ENCODE measurements at regions not wholly inside any gene's neighbourhood (a gene's known extent, or its start where the extent isn't known, plus 50 kb on each side); places are given as distances from the start of the nearest gene placed in this dataset.
"Not testable (repeated sequence)": the region's sequence is repeated elsewhere in the genome, so short reads cannot be mapped to it uniquely, and the experiment has no call there.

DNA sequence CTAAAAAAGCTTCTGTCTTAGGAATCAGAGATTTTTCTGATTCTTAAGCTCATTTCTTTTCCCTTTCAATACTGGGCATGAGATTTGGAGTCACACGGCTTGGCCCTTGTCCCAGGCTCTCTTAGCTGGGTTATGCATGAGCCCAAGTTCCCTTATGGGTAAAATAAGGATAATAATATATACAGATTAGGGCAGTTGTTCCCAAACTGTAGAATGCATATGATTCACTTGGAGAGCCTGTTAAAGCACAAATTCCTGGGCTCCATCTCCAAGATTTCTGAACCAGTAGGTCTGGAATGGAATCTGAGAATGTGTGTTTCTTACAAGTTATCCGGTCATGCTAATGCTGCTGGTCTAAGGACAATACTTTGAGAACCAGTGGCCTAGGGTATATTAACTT is 154.0 kb downstream of the REEP3 start:
- FAIRE-seq = no peak

DNA sequence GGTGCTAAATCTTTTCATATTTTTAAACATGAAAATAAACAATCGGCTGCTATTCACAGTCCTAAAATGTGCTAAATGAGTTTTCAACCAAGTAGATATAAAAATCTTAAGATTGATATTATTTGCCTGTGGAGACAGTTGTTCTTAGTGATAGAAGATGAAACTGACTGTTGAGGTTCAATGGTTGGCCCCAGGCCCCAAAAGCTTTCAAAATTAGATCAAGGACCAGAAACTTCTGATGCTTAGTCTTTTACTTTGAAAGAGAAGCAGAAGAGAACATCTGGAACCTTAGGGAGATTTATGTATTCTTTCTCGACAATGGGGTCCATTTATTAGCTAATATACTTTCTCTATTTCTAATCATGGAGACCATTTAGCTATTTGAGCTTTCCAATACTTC is 155.8 kb downstream of the REEP3 start:
- FAIRE-seq = no peak

DNA sequence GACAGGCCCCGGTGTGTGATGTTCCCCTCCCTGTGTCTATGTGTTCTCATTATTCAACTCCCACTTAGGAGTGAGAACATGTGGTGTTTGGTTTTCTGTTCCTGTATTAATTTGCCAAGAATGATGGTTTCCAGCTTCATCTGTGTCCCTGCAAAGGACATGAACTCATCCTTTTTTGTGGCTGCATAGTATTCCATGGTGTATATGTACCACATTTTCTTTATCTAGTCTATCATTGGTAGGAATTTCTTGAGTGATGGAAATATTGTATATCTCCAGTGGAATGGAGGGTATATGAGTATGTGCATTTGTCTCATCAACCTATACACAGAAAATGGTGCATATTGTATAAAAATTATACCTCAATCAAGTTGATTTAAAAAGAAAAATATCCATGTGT is 159.3 kb downstream of the REEP3 start:
- FAIRE-seq = not testable (repeated sequence)

DNA sequence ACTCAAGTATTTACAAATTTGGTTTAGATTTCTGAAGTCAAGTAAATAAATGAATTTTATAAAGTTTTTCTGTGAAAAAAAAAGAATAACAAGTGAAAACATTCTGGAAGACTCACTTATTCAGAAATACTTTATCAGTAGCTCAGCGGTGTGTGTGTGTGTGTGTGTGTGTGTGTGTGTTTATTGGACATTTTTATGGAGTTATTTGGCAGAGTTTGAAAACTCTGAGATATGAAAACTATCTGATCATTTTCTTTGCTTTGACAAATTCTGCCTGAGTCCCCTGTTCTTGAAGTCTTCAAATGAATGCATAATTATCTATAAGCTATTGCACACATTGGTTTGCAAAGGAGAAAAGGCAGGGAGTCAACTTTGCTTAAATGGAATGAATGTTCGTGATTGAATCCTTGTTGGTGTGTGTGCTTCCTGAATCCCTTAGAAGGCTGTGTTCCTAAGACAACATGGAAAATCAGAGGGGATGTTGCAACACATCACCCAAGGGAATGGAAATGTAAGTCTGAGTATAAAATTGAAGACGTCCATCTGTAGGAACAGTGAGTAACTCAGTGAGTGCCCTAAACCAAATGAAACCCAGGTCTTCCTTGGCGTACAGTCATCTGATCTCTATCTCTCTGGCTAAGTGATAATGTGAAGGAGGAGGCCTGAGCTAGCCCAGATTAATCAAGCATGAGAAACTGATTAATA is 160.9 kb downstream of the REEP3 start:
- FAIRE-seq = no peak

DNA sequence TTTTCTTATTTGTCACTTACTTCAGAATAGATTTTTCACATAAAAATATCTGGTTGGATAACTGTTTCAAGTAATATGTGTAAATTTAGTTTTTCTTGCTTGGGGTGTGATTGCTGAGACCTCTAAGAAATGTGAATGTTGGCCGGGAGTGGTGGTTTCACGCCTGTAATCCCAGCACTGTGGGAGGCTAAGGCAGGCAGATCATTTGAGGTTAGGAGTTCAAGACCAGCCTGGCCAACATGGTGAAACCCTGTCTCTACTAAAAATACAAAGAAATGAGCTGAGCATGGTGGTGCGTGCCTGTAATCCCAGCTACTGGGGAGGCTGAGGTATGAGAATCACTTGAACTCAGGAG is 161.5 kb downstream of the REEP3 start:
- FAIRE-seq = not testable (repeated sequence)

DNA sequence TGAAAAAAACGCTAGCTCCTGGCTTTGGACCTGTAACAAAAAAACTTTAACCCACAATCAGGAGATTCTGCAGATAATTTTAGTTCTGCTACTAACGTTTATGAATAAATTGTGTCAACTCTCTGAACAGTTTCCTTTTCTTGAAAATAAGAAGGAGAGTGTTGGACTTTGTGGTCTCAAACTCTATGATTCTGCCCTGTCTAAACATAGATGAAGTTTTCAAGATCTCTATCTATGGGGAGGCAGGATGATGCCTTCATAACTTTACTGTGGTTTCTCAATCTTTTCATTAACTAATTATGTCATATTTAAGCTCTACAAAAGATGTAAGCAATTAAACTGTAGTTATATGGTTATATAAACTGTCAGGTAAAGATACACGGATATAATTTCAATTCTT is 162.0 kb downstream of the REEP3 start:
- FAIRE-seq = no peak

DNA sequence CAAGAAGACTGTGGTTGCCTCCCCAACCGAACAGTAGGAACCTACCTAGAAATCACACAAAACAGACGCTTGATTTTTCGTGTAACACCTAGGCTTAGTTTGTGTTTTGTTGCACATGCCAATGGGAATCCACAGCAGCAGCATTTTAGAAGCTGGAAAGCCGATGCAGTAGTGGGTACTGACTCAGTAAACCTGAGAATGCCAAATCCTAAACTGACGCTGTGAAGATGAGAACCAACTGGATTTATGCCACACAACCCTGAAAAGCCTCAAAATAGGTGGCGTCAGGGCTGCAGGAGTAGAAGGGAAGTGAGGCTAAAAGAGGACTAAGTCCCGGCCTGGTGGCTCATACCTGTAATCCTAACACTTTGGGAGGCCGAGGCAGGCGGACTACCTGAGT is 162.5 kb downstream of the REEP3 start:
- no peak for FAIRE-seq

DNA sequence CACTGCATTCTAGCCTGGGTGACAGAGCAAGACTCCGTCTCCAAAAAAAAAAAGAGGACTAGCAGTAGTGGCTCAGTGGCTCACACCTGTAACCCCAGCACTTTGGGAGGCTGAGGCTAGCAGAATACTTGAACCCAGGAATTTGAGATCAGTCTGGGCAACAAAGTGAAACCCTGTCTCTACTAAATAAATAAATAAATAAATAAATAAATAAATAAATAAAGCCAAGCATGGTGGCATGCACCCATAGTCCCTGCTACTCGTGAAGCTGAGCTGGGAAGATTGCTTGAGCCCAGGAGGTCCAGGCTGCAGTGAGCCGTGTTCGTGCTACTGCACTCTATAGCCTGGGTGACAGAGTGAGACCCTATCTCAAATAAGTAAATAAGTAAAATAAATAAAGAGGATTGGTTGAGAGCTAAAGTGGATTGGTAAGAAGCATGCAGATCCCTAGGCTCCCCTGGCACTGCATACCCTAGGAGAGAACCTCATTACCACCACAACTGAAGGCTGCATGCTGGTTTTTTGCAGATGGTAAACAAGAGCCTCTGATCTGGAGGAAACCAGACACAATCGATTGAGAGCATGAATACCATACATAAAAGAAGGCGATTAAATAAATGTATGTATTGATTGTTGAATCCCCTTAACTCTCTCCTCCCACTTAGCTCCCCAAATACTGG is 163.2 kb downstream of the REEP3 start:
- FAIRE-seq = no peak

DNA sequence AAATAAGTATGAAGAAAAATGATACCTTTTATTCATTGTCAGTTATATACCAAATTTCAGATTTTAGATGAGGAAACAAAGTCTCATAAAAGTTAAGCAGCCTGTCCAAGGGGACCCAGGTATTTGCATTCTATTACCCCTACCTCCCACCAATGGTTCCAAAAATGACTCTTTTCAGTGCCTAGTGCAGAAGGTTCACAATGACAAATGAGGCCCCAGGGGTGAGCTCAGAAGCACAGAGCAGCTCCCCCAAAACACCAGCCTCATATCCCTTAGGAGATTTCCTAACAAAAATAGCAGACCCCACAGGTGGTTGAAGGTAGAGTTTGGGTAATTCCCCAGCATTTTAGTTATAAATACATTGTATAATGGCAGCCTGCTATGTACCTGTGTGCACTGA is 168.6 kb downstream of the REEP3 start:
- FAIRE-seq = no peak

DNA sequence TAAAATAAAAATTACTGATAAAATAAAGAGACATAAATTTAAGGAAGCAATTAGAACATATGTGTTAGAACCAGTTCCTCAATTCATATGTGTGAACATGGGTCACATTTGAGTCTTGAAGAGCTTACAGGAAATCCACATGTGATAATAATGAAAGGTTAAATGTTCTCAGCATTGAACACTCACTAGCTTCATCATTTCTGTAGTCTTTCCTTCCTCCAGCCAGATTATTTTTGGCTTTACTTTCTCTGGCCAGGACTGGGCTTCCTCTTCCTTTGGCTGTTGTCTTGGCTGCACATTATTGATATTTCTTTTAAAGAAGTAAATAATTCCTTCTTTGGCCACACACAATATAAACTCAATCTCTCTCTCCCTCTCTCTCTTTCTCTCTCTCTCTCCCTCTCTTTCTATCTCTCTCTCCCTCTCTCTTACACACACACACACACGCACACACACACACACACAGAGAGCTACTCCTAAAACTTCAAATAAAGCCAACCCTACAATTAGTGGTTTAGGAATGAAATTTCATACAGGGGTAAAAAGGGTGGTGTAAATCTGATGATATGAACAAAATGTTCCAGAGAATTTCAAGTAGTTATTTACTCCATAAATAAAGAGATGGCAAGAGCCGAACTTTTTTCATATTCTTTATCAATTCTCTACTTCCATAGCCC is 171.2 kb downstream of the REEP3 start:
- no peak for FAIRE-seq

DNA sequence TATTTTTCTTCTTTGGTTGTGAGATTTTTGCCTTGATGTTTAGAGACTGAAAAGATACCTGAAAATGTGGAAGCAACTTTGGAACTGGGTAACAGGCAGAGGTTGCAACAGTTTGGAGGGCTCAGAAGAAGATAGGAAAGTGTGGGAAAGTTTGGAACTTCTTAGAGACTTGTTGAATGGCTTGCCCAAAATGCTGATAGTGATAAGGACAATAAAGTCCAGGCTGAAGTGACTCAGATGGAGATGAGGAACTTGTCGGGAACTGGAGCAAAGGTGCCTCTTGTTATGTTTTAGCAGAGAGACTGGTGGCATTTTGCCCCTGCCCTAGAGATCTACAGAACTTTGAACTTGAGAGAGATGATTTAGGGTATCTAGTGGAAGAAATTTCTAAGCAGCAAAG is 171.8 kb downstream of the REEP3 start:
- FAIRE-seq = not testable (repeated sequence)

DNA sequence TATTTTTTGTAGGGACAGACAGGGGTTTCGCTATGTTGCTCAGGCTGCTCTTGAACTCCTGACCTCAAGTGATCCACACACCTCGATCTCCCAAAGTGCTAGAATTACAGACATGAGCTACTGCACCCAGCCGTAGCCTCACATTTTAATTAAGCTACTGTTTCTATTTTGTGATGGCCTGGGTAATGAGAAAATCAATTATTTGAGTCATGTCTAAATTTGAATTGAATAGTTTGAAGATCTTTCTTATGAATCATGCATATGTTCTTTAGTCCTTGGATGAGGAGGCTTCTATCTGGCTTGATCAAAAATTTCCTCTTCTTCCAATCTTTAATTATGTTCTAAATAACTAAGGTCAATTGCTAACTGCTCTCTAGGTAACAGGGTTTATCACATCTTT is 175.0 kb downstream of the REEP3 start:
- FAIRE-seq = no peak

DNA sequence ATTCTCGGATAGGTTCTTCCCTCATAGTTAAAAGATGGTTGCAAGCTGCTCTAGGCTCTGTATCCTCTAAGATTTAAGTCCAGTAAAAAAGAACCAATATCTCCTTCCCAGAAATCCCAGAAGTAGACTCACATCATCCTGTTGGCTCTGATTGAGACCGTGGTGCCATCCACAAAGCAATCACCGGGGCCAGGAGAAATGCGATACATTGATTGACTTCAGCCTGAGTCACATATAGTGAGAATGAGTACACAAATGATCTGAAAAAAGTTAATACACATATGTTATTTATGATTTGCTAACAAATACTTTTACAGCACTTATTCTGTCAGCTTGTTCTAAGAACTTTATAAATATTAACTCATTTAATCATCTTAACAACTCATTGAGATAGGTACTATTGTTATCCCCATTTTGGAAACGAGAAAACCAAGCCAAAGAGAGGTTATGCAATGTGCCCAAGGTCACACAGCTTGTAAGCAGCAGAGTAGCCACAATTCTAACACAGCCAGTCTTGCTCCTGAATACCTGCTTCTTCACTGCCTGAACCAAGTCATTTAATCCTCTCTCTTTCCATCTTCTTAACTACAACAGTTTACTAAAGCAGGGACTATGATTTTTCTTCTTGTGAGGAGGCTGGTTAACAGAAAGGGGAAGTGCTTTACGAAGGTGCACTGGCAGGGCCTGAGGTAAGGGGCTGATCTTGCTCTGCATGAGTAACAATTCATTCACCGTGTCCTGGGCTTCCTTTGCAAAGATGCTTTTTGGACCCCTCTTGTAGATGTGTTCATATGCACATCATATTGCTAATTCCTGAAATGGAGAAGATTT is 177.0 kb downstream of the REEP3 start:
- FAIRE-seq = no peak

DNA sequence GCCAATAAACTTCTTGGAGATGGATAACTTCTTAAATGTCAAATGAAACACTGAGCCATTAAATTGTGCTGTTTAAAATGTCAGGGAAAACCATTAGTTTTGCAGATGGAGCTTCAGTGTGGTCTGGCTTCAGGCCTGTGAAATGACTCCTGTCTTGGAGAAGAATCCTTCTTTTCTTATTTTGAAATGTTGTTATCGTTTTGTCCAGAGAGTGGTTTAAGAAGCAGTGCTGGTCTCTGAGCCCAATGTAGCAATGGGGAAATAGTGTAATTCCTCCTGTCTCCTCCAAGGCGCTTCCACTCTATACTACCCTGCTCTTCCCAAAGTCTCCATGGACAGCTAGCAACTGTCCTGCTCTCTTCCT is 177.6 kb downstream of the REEP3 start:
- FAIRE-seq = no peak

DNA sequence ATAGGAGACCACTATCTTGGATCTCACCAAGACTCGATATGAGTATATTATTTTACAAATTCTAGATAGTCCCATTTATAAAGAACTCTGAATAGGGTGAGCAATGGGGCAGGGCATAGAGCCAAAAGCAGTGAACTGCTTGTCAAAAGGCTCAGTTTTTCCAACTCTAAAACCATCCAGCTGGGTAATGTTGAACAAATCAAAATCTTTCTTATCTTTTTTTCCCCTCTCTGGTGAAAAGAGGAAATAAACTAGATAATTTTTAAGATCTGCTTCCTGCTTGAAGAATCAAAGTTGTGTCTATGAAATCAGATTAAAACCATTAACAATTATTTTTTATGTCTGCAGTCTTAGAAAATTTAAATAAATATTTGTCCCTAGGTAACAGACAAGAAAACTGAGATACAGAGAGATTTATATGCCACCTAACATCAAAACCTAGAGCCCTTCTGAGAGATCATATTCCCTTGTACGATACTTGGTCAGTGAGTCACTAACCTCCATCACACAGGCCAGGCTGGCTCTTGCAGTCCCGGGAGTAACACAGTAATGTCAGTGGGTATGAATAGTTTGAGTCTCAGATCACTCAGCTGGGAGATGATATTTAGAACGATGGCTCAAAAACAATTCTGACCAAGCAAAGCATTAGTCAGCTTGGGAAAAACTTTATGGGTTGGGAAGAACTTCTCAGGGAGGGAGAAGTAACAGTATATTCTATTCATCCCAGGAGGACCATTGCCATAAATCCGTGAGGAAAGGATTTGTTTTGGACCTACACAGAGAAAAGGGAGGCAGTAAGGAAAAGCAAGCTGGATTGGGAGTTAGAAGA is 178.8 kb downstream of the REEP3 start:
- peak; percentile 51 for FAIRE-seq

DNA sequence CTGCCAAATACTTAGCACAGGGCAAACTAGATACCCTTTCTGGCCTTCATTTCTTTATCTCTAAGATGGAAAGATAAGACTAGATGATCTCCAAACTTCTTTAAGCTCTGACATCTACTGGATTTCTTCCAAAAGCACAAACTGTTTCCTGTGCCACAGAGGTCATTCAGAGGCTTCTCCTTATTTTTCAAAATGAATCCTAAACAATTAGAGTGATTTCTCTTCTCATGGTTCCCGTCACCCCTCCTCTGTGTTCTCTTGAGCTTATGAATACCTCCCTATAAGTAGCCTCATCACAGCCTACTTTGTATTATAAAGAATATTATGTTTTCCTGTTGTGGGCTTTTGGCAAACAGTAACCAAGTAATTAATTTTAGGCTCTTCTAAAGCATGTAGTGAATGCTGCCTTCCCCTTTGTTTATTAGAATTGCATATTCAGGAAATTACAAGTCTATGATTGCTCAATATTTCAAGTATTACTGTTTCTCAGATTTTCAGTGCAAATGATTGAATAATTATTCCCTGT is 179.5 kb downstream of the REEP3 start:
- FAIRE-seq = no peak

DNA sequence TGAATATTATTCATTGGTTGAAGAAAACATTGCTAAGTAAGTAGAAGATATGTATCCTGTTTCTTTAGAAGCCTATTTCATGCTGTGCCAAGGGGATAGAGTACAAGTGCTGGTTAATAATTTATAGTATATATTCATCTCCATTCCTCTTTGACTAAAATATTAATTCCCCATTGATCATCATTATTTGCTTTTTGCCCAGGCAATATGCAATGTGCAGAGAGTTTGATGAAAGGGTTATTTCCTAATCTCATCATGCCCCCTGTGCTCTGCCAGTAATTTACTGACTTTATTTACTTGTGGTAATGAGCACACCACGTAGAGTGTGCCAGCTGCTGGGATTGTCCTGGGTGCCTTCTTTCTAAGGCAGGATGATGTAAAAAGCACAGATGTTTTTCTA is 180.9 kb downstream of the REEP3 start:
- peak; percentile 96 for FAIRE-seq

DNA sequence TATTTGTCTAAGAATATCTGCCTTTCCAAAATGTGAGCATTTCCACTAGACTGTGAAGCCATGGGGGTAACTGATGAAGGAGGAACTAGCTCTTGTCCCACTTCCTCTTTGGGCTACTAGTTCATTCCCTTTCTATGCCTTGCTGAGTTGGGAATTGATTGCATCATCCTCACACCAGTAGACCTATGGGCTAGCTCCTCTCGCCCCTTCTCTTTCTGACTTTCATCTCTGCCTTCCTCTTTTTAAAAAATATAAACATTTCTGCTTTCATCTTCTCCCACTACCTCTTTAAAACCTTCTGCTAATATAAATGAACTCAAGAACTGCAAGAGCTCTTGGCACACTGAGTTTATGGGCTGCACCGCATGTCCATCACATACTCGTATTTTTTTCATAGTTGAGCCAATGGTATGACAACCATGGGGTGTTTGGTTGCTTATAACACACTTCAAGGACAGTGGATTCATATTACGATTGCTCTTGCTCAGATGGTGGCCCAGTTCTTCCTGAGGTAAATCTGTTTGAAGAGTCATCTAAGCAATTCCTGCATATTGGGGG is 182.0 kb downstream of the REEP3 start:
- no peak for FAIRE-seq

DNA sequence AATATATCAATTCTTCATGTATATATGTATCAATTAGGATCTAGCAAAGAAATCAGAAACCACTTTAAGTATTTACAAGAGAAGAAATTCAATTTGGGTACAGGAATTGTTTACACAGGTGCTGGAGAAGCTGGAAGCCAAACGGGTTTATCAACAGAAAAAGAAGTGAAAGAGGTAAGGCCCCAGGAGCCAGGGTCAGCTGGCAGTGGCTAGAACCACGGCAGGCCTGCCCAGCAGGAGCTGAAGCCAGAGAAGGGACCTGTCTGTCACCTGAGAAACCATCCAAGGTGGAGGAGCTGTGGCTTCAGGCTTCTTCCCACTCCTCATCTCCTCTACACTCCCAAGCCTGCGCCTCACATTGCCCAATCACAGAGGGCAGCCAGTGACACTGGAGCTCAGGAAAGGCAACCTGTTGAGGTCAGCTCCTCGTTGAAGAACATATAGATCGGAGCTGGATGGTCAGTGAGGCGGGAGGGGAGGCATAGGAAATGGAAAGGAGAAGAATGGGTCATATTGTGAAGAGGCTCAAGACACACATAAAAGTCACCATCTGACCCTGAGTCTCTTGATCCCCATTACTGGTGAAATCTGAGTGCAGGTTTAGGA is 182.6 kb downstream of the REEP3 start:
- no peak for FAIRE-seq

DNA sequence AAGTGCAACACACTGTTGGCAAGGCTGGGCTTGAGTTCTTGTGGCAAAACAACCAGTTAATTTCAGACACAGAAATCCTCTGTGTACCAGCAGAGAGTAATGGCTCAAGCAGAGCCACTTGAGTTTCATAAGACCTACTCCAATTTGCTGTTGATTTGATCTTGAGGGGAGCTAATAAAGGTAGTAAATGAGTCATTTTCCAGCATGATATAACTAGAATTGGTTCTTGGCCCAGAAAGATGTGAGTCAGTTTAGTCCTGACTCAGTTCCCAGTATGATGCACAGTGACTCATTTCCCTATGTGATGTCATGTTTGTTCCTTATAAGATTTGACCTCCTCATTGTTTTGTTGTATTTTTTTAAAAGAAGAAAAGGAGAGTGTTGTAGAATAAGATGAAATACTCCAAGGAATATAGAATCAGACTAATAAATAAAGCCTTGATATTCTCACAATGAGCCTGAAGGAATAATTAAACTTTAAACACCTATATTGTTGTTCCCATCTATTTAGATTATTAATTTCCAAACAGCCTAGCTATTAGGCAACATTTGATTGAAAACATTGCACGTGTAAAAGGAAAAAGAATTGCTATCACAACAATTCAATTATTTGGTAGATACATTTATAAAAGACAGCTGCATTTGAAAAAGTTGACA is 186.2 kb downstream of the REEP3 start:
- peak; percentile 96 for FAIRE-seq

DNA sequence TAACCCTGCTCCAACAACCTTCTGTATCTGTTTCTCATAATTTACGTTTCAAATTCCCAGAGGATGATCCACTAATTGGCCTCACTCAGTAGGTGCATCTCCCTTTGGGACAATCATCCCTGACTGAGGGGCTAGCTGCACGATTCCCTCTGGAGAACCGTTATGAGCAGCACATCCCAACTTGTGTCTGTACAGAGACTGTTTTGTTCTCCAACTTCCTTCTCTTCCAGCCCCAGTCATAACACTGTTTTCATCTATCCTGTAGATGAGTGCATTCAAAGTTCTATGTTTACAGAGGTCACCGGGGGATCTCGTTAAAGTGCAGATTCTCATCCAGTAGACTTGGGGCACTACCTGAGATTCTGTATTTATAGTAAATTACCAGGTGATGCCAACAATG is 187.2 kb downstream of the REEP3 start:
- FAIRE-seq = no peak

All from islet of Langerhans (tissue), 1 donor.